Esophagus mucosa (tissue), 1 donor: ENCODE measurements at regions not wholly inside any gene's neighbourhood (a gene's known extent, or its start where the extent isn't known, plus 50 kb on each side); places are given as distances from the start of the nearest gene placed in this dataset.
"Not testable (repeated sequence)": the region's sequence is repeated elsewhere in the genome, so short reads cannot be mapped to it uniquely, and the experiment has no call there.

Source experiments
- ATAC-seq: fragments of 200-7000 bp; cut with Tn5 transposase; one replicate; pipeline ENCODE4 v1.9.1; 2020
- donor health status: DM: yes; HTN: yes; CAD: no.

GRCh38 chr2:53610260-53610659 lies 157.3 kb upstream of the CHAC2 start:
- no peak for ATAC-seq

GRCh38 chr2:53609551-53609950 lies 158.1 kb upstream of the CHAC2 start:
- ATAC-seq = no peak

- ATAC-seq = no peak
These were observed 159.3 kb upstream of the CHAC2 start for GRCh38 chr2:53608293-53608692.

GRCh38 chr2:53600815-53601214 lies 166.8 kb upstream of the CHAC2 start:
- no peak for ATAC-seq

- ATAC-seq = not testable (repeated sequence)
These were observed 180.6 kb upstream of the CHAC2 start for GRCh38 chr2:53586733-53587612.

- no peak for ATAC-seq
These were observed 182.6 kb upstream of the CHAC2 start for GRCh38 chr2:53584986-53585385.

- no peak for ATAC-seq
These were observed 184.0 kb upstream of the CHAC2 start for GRCh38 chr2:53583583-53583982.

- ATAC-seq = no peak
These were observed 185.0 kb upstream of the CHAC2 start for GRCh38 chr2:53582556-53582955.

GRCh38 chr2:53576166-53576565 lies 191.4 kb upstream of the CHAC2 start:
- ATAC-seq = no peak

- no peak for ATAC-seq
These were observed 191.9 kb upstream of the CHAC2 start for GRCh38 chr2:53575721-53576124.

GRCh38 chr2:53572696-53573095 lies 194.9 kb upstream of the CHAC2 start:
- no peak for ATAC-seq

- peak; percentile 35 for ATAC-seq
These were observed 197.5 kb upstream of the CHAC2 start for GRCh38 chr2:53569957-53570727.

GRCh38 chr2:53568469-53568868 lies 199.1 kb upstream of the CHAC2 start:
- no peak for ATAC-seq

GRCh38 chr2:53567073-53567472 lies 200.5 kb upstream of the CHAC2 start:
- peak; percentile 36 for ATAC-seq

GRCh38 chr2:53562407-53562806 lies 205.2 kb upstream of the CHAC2 start:
- ATAC-seq = peak; percentile 67

GRCh38 chr2:53561155-53561554 lies 206.4 kb upstream of the CHAC2 start:
- no peak for ATAC-seq

GRCh38 chr2:53559302-53559966 lies 208.2 kb upstream of the CHAC2 start:
- peak; percentile 87 for ATAC-seq

- no peak for ATAC-seq
These were observed 208.7 kb upstream of the CHAC2 start for GRCh38 chr2:53558867-53559266.

- no peak for ATAC-seq
These were observed 218.1 kb upstream of the CHAC2 start for GRCh38 chr2:53549497-53549896.

GRCh38 chr2:53545604-53546003 lies 222.0 kb upstream of the CHAC2 start:
- no peak for ATAC-seq

GRCh38 chr2:53544871-53545558 lies 222.6 kb upstream of the CHAC2 start:
- ATAC-seq = peak; percentile 25

- no peak for ATAC-seq
These were observed 224.5 kb upstream of the CHAC2 start for GRCh38 chr2:53543083-53543482.
